ENCODE measurements at regions not wholly inside any gene's neighbourhood (a gene's known extent, or its start where the extent isn't known, plus 50 kb on each side); places are given as distances from the start of the nearest gene placed in this dataset.

DNA sequence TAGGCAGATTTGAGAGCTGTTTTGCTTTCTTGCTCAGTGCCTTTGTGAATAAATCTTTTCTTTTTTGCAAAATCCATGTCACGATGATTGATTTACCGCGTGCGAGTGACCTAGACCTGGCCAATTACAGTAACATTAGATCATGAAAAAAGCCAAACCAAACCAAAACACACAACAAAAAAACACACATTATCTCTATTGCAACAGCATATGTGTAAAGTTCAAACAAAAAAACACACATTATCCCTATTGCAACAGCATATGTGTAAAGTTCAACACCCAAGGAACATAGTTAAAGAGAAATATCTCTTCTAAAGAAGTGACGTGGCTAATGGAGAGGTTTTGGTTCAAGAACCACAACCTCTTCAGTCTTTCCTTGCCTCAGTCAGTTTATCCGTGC lies 342.6 kb upstream of the NRG3 start:
- TF ChIP-seq, protein P1, sequence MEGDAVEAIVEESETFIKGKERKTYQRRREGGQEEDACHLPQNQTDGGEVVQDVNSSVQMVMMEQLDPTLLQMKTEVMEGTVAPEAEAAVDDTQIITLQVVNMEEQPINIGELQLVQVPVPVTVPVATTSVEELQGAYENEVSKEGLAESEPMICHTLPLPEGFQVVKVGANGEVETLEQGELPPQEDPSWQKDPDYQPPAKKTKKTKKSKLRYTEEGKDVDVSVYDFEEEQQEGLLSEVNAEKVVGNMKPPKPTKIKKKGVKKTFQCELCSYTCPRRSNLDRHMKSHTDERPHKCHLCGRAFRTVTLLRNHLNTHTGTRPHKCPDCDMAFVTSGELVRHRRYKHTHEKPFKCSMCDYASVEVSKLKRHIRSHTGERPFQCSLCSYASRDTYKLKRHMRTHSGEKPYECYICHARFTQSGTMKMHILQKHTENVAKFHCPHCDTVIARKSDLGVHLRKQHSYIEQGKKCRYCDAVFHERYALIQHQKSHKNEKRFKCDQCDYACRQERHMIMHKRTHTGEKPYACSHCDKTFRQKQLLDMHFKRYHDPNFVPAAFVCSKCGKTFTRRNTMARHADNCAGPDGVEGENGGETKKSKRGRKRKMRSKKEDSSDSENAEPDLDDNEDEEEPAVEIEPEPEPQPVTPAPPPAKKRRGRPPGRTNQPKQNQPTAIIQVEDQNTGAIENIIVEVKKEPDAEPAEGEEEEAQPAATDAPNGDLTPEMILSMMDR (IDR thresholded peaks at IDR 0.05; ENCODE audit: insufficient read depth, low read length, poor library complexity, severe bottlenecking) = no peak
- no peak for TF ChIP-seq EZH2phosphoT487 (conservative IDR thresholded peaks at IDR 0.05; ENCODE audit: low read length)

All from SU-DHL-6 (cell line).